GM19025 (cell line): ENCODE measurements at regions not wholly inside any gene's neighbourhood (a gene's known extent, or its start where the extent isn't known, plus 50 kb on each side); places are given as distances from the start of the nearest gene placed in this dataset.
"Not testable (repeated sequence)": the region's sequence is repeated elsewhere in the genome, so short reads cannot be mapped to it uniquely, and the experiment has no call there.

Source experiments
- ATAC-seq: cut with Tn5 transposase; IDR thresholded peaks from one replicate; pipeline ENCODE4 v1.9.1; 2021; ENCODE audit warnings: mild to moderate bottlenecking, low read depth, moderate library complexity; ENCODE audit not compliant: unreplicated experiment

- ATAC-seq: not testable (repeated sequence)
These were observed 184.7 kb downstream of the OSTF1 start for GRCh38 chr9:75273055-75273454.

DNA sequence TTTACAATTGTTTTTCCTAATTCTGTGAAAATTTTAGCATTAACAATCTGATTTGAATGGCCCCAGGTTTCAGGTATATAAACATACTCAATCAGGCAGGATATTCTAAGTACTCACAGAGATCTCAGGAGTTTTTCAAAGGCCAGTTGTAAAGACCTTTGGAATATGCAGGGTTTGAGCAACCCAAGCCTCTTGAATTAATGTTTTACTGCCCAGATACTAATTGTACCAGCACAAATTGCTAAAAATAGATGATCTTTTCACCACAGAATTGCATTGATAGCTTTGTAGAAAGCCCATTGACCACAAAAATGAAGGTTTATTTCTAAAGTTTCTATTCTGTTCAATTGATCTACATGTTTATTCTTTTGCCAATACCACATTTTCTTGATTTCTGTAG is 186.5 kb downstream of the OSTF1 start:
- ATAC-seq: no peak

GRCh38 chr9:75282047-75282446 is 193.7 kb downstream of the OSTF1 start:
- no peak for ATAC-seq

- no peak for ATAC-seq
These were observed 201.0 kb downstream of the OSTF1 start for GRCh38 chr9:75289332-75289731.

DNA sequence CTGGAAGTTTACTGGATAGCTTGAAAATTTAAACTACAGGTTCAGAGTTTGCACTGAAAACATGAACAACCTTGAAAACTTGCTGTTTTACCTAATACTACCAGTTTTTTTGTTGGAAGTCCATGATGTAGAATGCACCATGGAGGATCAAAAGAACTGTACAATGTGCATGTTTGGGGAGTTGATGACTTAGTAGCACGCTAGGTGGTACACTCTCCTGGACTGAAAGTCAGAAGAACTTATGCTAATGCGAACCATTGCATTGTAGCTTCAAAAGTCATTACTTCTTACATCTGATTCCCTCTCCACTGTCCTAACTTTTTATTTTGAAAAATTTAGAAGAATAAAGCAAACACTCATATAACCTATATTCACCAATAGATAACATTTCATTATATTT is 211.0 kb downstream of the OSTF1 start:
- no peak for ATAC-seq

DNA sequence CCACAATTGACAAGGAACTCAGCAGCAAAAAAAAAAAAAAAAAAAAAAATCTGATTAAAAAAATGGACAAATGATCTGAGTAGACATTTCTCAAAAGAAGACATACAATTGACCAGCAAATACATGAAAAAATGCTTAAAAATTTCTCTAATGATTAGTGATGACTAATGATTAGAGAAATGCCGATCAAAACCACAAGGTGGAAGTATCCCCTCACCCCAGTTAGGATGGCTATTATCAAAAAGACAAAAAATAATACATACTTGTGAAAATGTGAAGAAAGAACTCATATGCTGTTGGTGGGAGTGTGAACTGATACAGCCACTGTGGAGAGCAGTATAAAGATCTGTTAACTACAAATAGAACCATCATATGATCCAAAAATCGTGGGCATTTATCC is 245.3 kb downstream of the OSTF1 start:
- ATAC-seq: no peak

- ATAC-seq: no peak
These were observed 270.5 kb downstream of the OSTF1 start for GRCh38 chr9:75358846-75359245.

DNA sequence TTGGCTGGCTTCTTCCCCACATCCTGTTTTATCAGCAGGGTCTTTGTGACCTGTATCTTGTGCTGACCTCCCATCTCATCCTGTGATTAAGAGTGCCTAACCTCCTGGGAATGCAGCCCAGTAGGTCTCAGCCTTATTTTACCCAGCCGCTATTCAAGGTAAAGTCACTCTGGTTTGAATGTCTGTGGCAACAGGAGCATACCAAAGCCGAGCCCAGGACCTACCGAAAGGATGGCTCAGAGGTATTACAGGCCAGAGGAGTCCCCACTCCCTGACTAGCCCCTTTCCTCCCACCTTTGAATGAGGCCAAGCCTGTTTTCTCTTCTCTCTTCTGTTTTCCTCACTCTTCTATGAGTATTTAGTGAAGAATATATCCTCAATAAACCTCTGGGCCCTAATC is 271.3 kb downstream of the OSTF1 start:
- no peak for ATAC-seq

DNA sequence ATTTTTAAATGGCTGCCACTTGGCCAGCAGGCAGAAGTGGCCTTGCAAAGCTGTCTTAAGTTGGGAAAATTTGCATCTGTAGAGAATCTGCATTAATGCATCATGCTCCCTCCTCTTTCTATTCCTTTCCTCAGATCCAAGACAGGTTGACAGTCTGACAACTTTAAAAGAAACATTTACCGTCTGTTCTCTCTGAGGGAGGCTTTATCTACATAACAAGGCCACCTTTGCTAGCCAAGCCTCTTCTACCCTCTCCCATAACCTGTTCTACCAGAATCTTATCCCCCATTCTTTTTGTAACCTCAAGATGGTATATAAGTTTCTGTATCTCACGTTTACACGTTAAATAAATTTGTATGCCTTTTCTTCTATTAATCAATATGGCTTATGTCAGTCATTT is 271.9 kb downstream of the OSTF1 start:
- ATAC-seq: no peak

- not testable (repeated sequence) for ATAC-seq
These were observed 274.1 kb downstream of the OSTF1 start for GRCh38 chr9:75362446-75362845.

GRCh38 chr9:75365196-75365595 is 276.9 kb downstream of the OSTF1 start:
- ATAC-seq: no peak

DNA sequence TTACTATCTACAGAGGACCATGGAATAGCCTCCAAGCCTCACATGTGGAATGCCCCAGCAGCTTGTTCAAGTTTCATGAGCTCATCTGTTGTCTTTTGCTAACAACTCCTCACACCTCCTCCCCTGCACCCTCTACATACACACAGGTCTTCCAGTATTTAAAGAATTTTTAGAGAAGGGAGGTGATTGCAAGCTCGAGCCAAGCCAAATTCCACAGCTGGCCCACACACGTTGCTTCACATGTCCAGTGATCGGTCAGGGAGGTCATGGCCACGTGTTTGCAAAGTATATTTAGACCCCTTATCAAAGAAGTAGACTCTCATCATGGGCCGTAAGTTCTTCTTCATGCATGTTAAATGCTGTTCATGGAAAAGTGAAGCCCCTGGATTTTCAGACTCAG is 281.7 kb downstream of the OSTF1 start:
- ATAC-seq: no peak

DNA sequence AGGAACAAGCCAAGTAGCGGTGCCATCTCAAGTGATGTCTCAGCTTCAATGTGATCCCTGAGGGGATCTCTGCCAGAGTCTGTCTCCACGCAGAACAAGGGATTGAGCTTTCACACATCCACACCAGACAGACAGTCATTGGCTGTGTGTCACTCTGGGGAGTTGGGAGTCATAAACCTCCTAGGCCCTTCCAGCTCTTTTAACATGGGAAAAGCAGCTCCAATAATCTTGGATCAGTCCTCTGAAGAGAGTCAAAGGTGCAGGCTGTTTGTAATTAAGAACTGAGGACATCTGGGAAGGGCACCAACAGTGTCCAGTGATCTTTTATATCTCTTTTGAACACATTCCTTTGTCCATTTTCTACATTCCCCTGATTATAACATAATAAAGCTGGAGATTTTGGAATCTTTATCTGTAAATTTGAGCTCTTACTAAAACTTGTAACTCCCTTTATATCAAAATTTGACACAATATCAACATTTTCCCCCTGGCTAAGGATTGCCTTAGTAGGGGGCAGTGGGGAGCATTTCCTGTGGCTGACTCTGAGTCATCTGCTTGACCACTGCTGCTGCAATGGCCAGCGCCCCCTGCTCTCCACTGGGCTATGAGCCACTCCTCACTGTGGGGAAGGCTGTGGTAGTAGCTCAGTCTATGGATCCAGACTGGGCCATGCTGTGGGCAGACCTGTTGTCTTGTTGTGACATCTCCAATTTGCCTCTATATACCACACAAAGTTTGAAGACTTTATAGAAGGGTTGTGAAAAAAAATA is 284.4 kb downstream of the OSTF1 start:
- no peak for ATAC-seq

DNA sequence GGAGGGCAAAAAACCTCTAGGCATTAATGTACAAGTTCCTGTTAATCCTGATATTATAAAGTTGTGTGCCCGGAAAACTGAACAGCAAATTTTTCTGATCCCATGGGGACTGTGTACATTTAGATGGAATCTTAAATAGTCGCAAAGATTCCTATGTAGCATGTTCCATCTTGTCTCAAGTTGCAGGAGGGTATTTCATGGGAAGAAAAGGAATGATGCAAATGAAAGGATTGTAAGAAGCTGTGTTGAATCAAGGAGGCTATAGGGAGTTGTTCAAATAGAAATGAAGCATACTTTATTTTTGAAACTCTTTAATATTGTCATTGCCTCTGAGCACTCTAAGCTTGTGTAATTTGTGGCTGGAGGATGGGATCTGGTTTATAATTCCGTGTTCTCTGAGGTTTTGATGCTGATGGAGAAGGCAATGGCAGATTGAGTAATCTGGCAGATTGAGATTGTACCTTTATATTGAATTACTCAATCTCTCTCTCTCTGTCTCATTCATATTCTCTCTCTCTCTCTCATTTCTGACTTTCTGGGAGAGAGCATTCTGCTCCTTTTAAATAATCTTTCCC is 288.5 kb downstream of the OSTF1 start:
- no peak for ATAC-seq

DNA sequence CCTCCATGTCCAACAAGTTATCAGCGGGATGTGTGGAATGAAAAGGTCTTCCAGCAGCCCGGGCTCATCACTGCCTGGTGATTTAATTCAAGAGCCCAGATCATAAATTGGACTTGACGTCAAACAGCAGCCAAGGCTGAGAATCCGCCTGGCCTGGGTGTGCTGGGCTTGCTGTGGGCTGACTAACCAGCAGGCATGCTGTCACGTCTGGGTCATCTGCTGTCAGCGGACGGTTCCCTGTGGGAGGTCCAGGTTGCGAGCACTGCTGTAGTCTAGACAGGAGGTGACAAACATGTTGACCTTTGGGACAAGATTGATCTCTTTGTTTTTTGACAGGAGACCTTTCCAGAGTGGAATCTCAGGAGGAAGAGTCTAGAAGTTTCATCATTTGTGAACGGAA is 289.7 kb downstream of the OSTF1 start:
- ATAC-seq: no peak

GRCh38 chr9:75378926-75379325 is 290.6 kb downstream of the OSTF1 start:
- ATAC-seq: no peak

DNA sequence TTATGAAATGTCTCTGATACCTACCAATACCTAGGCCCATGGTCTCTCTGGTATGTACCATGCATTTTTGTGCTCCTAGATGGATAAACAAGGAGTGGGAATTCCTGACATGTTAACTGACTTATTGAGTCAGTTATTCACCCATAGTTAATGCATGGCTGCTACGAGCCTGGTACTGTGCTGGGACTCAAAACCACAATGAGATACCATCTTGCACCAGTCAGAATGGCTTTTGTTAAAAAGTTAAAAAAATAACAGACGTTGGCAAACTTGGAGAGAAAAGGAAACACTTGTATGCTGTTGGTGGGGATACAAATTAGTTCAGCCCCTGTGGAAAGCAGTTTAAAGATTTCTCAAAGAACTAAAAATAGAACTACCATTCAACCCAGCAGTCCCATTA is 293.8 kb downstream of the OSTF1 start:
- ATAC-seq: no peak

DNA sequence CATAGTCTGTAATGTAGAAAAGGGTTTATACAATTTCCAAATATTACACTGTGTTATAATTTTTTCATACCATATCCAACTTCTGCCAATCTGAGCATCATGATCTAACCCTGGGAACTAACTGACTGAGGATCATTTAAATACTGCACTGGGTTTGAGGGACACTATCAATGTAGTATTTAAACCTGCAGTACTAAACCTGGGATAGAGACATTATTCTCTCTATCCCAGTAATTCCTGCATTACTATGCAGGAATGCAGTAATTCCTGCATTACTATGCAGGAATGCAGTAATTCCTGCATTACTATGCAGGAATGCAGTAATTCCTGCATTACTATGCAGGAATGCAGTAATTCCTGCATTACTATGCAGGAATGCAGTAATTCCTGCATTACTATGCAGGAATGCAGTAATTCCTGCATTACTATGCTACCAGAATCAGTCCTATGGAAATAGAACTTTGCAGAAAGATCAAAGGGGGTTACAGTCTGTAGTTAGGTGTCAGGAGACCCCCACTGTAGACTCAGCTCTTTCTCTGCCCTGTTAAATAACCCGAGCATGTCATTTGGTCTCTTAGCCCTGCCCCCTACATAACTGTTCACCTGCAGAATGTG is 295.2 kb downstream of the OSTF1 start:
- not testable (repeated sequence) for ATAC-seq

DNA sequence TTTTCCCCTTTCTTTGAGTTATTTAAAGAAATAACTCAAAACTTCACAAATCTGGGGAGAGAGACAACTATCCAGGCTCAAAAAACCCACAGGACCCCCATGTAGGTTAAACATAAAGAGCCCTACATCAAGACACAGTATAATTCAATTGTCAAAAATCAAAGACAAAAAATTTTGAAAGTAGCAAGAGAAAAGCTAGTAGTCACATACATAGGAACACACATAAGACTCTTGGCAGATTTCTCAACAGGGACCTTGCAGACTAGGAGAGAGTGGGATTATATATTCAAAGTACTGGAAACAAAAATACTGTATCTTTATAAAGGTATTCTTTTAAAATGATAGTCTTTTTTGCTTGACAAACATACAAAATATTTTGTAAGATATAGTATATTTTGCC is 296.9 kb downstream of the OSTF1 start:
- ATAC-seq: no peak

DNA sequence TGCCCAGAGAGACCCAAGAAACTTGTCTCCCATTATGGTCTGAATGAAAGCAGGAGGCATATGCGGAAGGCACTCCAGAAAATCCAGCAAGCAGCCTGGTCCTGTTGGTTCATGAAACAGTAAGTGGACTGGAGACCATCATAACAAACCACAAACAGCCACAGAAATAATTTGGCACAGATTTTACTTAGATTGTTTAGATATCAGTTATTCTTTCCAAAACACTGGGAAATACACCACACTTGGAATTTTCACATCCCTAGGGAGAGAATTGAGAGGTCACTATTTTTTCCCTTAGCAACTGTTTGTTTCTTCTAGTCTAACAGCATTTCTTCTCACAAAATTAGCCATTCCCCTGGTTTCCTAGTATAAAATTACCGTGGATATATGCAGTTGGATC is 300.8 kb downstream of the OSTF1 start:
- no peak for ATAC-seq

DNA sequence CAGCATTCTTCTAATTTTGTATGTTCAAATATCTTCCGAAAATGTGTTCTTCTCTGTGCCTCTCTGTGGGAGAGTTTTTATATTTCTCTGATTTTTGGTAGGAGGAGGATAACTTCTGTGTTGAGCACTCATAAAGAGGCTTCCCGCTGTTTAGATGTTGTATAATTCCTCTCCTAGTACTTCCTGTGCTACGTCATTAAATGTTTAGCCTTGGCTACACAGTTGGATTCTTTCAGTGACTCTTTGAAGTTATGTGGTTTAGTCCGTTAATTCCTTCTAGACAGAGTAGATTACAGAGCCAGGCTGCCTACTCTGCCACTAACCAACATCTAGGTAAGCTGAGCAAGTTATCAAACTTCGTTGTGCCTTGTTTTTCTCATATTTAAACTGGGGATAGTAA is 302.6 kb downstream of the OSTF1 start:
- no peak for ATAC-seq

GRCh38 chr9:75391497-75391896 is 303.2 kb downstream of the OSTF1 start:
- ATAC-seq: no peak
